ENCODE measurements at regions not wholly inside any gene's neighbourhood (a gene's known extent, or its start where the extent isn't known, plus 50 kb on each side); places are given as distances from the start of the nearest gene placed in this dataset.

- TF ChIP-seq FOXA1 (IDR thresholded peaks at IDR 0.05) (no peak), TAF1 (conservative IDR thresholded peaks at IDR 0.05) (no peak), SP1 (IDR thresholded peaks at IDR 0.05) (no peak), ZBTB33 (IDR thresholded peaks at IDR 0.05) (no peak)
These were observed 58.3 kb upstream of the ZNF507 start (continued) for GRCh38 chr19:32287086-32287485.

- DNase-seq (ENCODE audit: low spot score): peak; percentile 51
- Histone ChIP-seq H3K4me3 (ENCODE audit: low read depth in 1 of 3, low read length in 3 of 3) (no peak overlapping the region), H3K36me3 (ENCODE audit: control insufficient read depth in 4 of 4, insufficient read depth in 3 of 4, low read depth in 1 of 4, low read length in 3 of 4) (no peaks in the 10 kb centered on the region)
These were observed 57.6 kb upstream of the ZNF507 start for GRCh38 chr19:32287811-32288227.

GRCh38 chr19:32289566-32290210 lies 55.7 kb upstream of the ZNF507 start:
- no peak overlapping the region for H3K9ac ChIP-seq (ENCODE audit: low read depth in 1 of 2, low read length in 2 of 2)
- H3K27me3 ChIP-seq (ENCODE audit: control insufficient read depth in 4 of 4, insufficient read depth in 4 of 4, low read length in 3 of 4): peaks cover 0 to 6% (median 0%) of the 10 kb centered on the region in 4 donors
- no peak overlapping the region for H3K27ac ChIP-seq (ENCODE audit: low read depth in 1 of 2, low read length in 2 of 2)
- no peaks in the 10 kb centered on the region for H3K4me1 ChIP-seq (ENCODE audit: control insufficient read depth in 4 of 4, insufficient read depth in 4 of 4, low read length in 3 of 4)
- DNase-seq (ENCODE audit: low spot score): no peak
- no peak overlapping the region for H3K4me3 ChIP-seq (ENCODE audit: low read depth in 1 of 3, low read length in 3 of 3)
- 81% methylated on average over 4 of the region's 4 CpGs for WGBS
- H3K9me3 ChIP-seq (ENCODE audit: control insufficient read depth in 4 of 4, low read length in 3 of 4): no peaks in the 10 kb centered on the region
- no peaks in the 10 kb centered on the region for H3K36me3 ChIP-seq (ENCODE audit: control insufficient read depth in 4 of 4, insufficient read depth in 3 of 4, low read depth in 1 of 4, low read length in 3 of 4)
- TF ChIP-seq ZBTB33 (IDR thresholded peaks at IDR 0.05) (no peak), REST (IDR thresholded peaks at IDR 0.05) (no peak), HNF4G (IDR thresholded peaks at IDR 0.05) (no peak), JUND (IDR thresholded peaks at IDR 0.05) (no peak), HNF4A (conservative IDR thresholded peaks at IDR 0.05) (no peak), FOXA1 (IDR thresholded peaks at IDR 0.05) (no peak), YY1 (IDR thresholded peaks at IDR 0.05) (no peak), TAF1 (conservative IDR thresholded peaks at IDR 0.05) (no peak), GABPA (IDR thresholded peaks at IDR 0.05 in 1 of 2, conservative IDR thresholded peaks at IDR 0.05 in 1 of 2) (no peak)

More at GRCh38 chr19:32287811-32288227, 57.6 kb upstream of the ZNF507 start:
- H3K27ac ChIP-seq (ENCODE audit: low read depth in 1 of 2, low read length in 2 of 2): no peak overlapping the region
- 21% methylated on average over 12 of the region's 12 CpGs for WGBS
- peaks cover 0 to 6% (median 2%) of the 10 kb centered on the region in 4 donors for H3K27me3 ChIP-seq (ENCODE audit: control insufficient read depth in 4 of 4, insufficient read depth in 4 of 4, low read length in 3 of 4)
- TF ChIP-seq CTCF (IDR thresholded peaks at IDR 0.05; ENCODE audit: low read depth, low read length, missing input control) (peak; percentile 31), ZBTB33 (IDR thresholded peaks at IDR 0.05) (no peak), RAD21 (IDR thresholded peaks at IDR 0.05) (peak; percentile 57 to 72)
- H3K9ac ChIP-seq (ENCODE audit: low read depth in 1 of 2, low read length in 2 of 2): no peak overlapping the region
- no peaks in the 10 kb centered on the region for H3K4me1 ChIP-seq (ENCODE audit: control insufficient read depth in 4 of 4, insufficient read depth in 4 of 4, low read length in 3 of 4)
- no peaks in the 10 kb centered on the region for H3K9me3 ChIP-seq (ENCODE audit: control insufficient read depth in 4 of 4, low read length in 3 of 4)
